CD4-positive, CD25-positive, alpha-beta regulatory T cell (primary cell): ENCODE measurements at regions not wholly inside any gene's neighbourhood (a gene's known extent, or its start where the extent isn't known, plus 50 kb on each side); places are given as distances from the start of the nearest gene placed in this dataset.

ENCODE experiments used
- ATAC-seq, 2 donors: fragments of 150-1000 bp; cut with Tn5 transposase; one replicate each; pipeline ENCODE4 v1.10.0; 2021; ENCODE audit warnings: low read depth in 2 of 2, moderate number of reproducible peaks in 2 of 2, moderate library complexity in 1 of 2
- DNase-seq, 3 donors: peaks; one replicate each; pipeline versions ENCODE4 v3.0.0 to v3.0.0-alpha.2; 2012 to 2022; ENCODE audit warnings: mixed read lengths in 1 of 3
- H3K27ac ChIP-seq: one replicate; pipeline ENCODE4 v1.7.0; 2013; ENCODE audit warnings: mild to moderate bottlenecking, low read length; ENCODE audit not compliant: insufficient read depth, poor library complexity, severe bottlenecking
- H3K27me3 ChIP-seq: one replicate; pipeline ENCODE4 v1.7.0; 2013; ENCODE audit warnings: low read length; ENCODE audit not compliant: control insufficient read depth, insufficient read depth
- H3K36me3 ChIP-seq: one replicate; pipeline ENCODE4 v1.7.0; 2013; ENCODE audit warnings: mild to moderate bottlenecking, low read length, moderate library complexity; ENCODE audit not compliant: control insufficient read depth, insufficient read depth
- H3K4me1 ChIP-seq: 2 replicates; pipeline ENCODE4 v1.7.0; 2013; ENCODE audit warnings: mild to moderate bottlenecking, low read length; ENCODE audit not compliant: insufficient read depth, control insufficient read depth, poor library complexity, severe bottlenecking
- H3K4me3 ChIP-seq: one replicate; pipeline ENCODE4 v1.7.0; 2013; ENCODE audit warnings: low read depth, mild to moderate bottlenecking, low read length, moderate library complexity
- H3K9me3 ChIP-seq, 2 experiments: 1 replicate in 1 of 2; 2 replicates in 1 of 2; pipeline ENCODE4 v1.7.0; 2013; ENCODE audit warnings: low read length in 2 of 2, mild to moderate bottlenecking in 1 of 2, moderate library complexity in 1 of 2; ENCODE audit not compliant: control insufficient read depth in 2 of 2
- H3K27ac Mint-ChIP-seq, 3 donors: one replicate each; pipeline ENCODE4 v1.8.0; 2020 to 2022; ENCODE audit warnings: mild to moderate bottlenecking in 3 of 3, mixed read lengths in 3 of 3, moderate library complexity in 2 of 3
- H3K27me3 Mint-ChIP-seq: one replicate; pipeline ENCODE4 v1.8.0; 2022; ENCODE audit warnings: mild to moderate bottlenecking, mixed read lengths
- H3K36me3 Mint-ChIP-seq: one replicate; pipeline ENCODE4 v1.8.0; 2020; ENCODE audit warnings: mixed read lengths
- H3K4me1 Mint-ChIP-seq, 4 donors: one replicate each; pipeline ENCODE4 v1.8.0; 2020 to 2022; ENCODE audit warnings: mixed read lengths in 4 of 4, mild to moderate bottlenecking in 1 of 4
- H3K4me3 Mint-ChIP-seq, 4 donors: one replicate each; pipeline ENCODE4 v1.8.0; 2020 to 2022; ENCODE audit warnings: mild to moderate bottlenecking in 4 of 4, mixed read lengths in 4 of 4, moderate library complexity in 3 of 4
- H3K9me3 Mint-ChIP-seq, 7 donors: one replicate each; pipeline ENCODE4 v1.8.0; 2020 to 2022; ENCODE audit warnings: mixed read lengths in 7 of 7, mild to moderate bottlenecking in 3 of 7, moderate library complexity in 2 of 7

GRCh38 chrX:9311421-9312160 is 153.3 kb upstream of the TBL1X start:
- no peaks in the 10 kb centered on the region for H3K27me3 Mint-ChIP-seq
- Histone ChIP-seq H3K9me3 (no peaks in the 10 kb centered on the region), H3K36me3 (no peaks in the 10 kb centered on the region), H3K27me3 (no peaks in the 10 kb centered on the region), H3K4me1 (peaks cover 5% of the 10 kb centered on the region), H3K27ac (no peak overlapping the region), H3K4me3 (no peak overlapping the region)
- no peak overlapping the region for H3K4me3 Mint-ChIP-seq
- H3K36me3 Mint-ChIP-seq: no peaks in the 10 kb centered on the region
- H3K4me1 Mint-ChIP-seq: peaks cover 5 to 19% (median 9%) of the 10 kb centered on the region in 4 donors
- no peak overlapping the region for H3K27ac Mint-ChIP-seq
- H3K9me3 Mint-ChIP-seq: peaks cover 0 to 5% (median 0%) of the 10 kb centered on the region in 7 donors
- DNase-seq (no peak), ATAC-seq (no peak)

- Mint-ChIP-seq H3K27me3 (no peaks in the 10 kb centered on the region), H3K4me1 (peaks cover 8 to 33% (median 16%) of the 10 kb centered on the region in 4 donors), H3K9me3 (peaks cover 0 to 3% (median 0%) of the 10 kb centered on the region in 7 donors), H3K4me3 (peak overlapping the region in 2 of 4 donors; percentile 44 to 71), H3K27ac (peak overlapping the region in 1 of 3 donors; percentile 53), H3K36me3 (no peaks in the 10 kb centered on the region)
- DNase-seq (peak; percentile 35 to 76 (median 65)), ATAC-seq (peak; percentile 69 to 71)
- no peak overlapping the region for H3K27ac ChIP-seq
- peak overlapping the region; percentile 19 for H3K4me3 ChIP-seq
- no peaks in the 10 kb centered on the region for H3K9me3 ChIP-seq
- no peaks in the 10 kb centered on the region for H3K27me3 ChIP-seq
- no peaks in the 10 kb centered on the region for H3K36me3 ChIP-seq
- H3K4me1 ChIP-seq: peaks cover 11% of the 10 kb centered on the region
Observed at GRCh38 chrX:9312922-9313867, 151.7 kb upstream of the TBL1X start.

GRCh38 chrX:9315086-9315485 is 149.8 kb upstream of the TBL1X start:
- Histone ChIP-seq H3K4me3 (no peak overlapping the region), H3K27me3 (no peaks in the 10 kb centered on the region), H3K9me3 (no peaks in the 10 kb centered on the region), H3K4me1 (peaks cover 19% of the 10 kb centered on the region), H3K36me3 (no peaks in the 10 kb centered on the region), H3K27ac (no peak overlapping the region)
- H3K4me1 Mint-ChIP-seq: peaks cover 11 to 46% (median 22%) of the 10 kb centered on the region in 4 donors
- DNase-seq: no peak
- H3K27ac Mint-ChIP-seq: no peak overlapping the region
- no peaks in the 10 kb centered on the region for H3K36me3 Mint-ChIP-seq
- ATAC-seq: no peak
- no peak overlapping the region for H3K4me3 Mint-ChIP-seq
- H3K27me3 Mint-ChIP-seq: no peaks in the 10 kb centered on the region
- H3K9me3 Mint-ChIP-seq: no peaks in the 10 kb centered on the region

GRCh38 chrX:9316096-9316495 is 148.8 kb upstream of the TBL1X start:
- Histone ChIP-seq H3K36me3 (no peaks in the 10 kb centered on the region), H3K4me1 (peaks cover 19% of the 10 kb centered on the region), H3K27ac (no peak overlapping the region), H3K9me3 (no peaks in the 10 kb centered on the region), H3K4me3 (no peak overlapping the region), H3K27me3 (no peaks in the 10 kb centered on the region)
- H3K27ac Mint-ChIP-seq: no peak overlapping the region
- no peak for ATAC-seq
- H3K4me3 Mint-ChIP-seq: no peak overlapping the region
- no peak for DNase-seq
- peaks cover 11 to 46% (median 22%) of the 10 kb centered on the region in 4 donors for H3K4me1 Mint-ChIP-seq
- no peaks in the 10 kb centered on the region for H3K27me3 Mint-ChIP-seq
- no peaks in the 10 kb centered on the region for H3K9me3 Mint-ChIP-seq
- H3K36me3 Mint-ChIP-seq: no peaks in the 10 kb centered on the region

GRCh38 chrX:9317176-9317575 is 147.7 kb upstream of the TBL1X start:
- H3K27ac ChIP-seq: no peak overlapping the region
- no peaks in the 10 kb centered on the region for H3K36me3 Mint-ChIP-seq
- no peak overlapping the region for H3K4me3 ChIP-seq
- no peaks in the 10 kb centered on the region for H3K27me3 ChIP-seq
- ATAC-seq: no peak
- no peaks in the 10 kb centered on the region for H3K9me3 ChIP-seq
- H3K4me1 Mint-ChIP-seq: peaks cover 11 to 45% (median 22%) of the 10 kb centered on the region in 4 donors
- no peaks in the 10 kb centered on the region for H3K9me3 Mint-ChIP-seq
- H3K27me3 Mint-ChIP-seq: no peaks in the 10 kb centered on the region
- no peak overlapping the region for H3K27ac Mint-ChIP-seq
- H3K36me3 ChIP-seq: no peaks in the 10 kb centered on the region
- DNase-seq: no peak
- peaks cover 19% of the 10 kb centered on the region for H3K4me1 ChIP-seq
- no peak overlapping the region for H3K4me3 Mint-ChIP-seq

- DNase-seq (peak in 2 of 3 donors; percentile 46 to 69), ATAC-seq (peak; percentile 56 to 60)
- H3K27ac ChIP-seq: no peak overlapping the region
- H3K27me3 ChIP-seq: no peaks in the 10 kb centered on the region
- no peaks in the 10 kb centered on the region for H3K36me3 Mint-ChIP-seq
- peak overlapping the region; percentile 47 for H3K4me3 ChIP-seq
- no peaks in the 10 kb centered on the region for H3K9me3 ChIP-seq
- peak overlapping the region in 3 of 4 donors; percentile 5 to 22 (median 5) for H3K4me3 Mint-ChIP-seq
- no peaks in the 10 kb centered on the region for H3K36me3 ChIP-seq
- no peaks in the 10 kb centered on the region for H3K27me3 Mint-ChIP-seq
- no peak overlapping the region for H3K27ac Mint-ChIP-seq
- H3K4me1 Mint-ChIP-seq: peaks cover 10 to 38% (median 21%) of the 10 kb centered on the region in 4 donors
- H3K9me3 Mint-ChIP-seq: no peaks in the 10 kb centered on the region
- peaks cover 19% of the 10 kb centered on the region for H3K4me1 ChIP-seq
Observed at GRCh38 chrX:9318213-9318612, 146.6 kb upstream of the TBL1X start.

GRCh38 chrX:9318766-9319165 is 146.1 kb upstream of the TBL1X start:
- Histone ChIP-seq H3K27ac (no peak overlapping the region), H3K4me3 (no peak overlapping the region), H3K9me3 (no peaks in the 10 kb centered on the region), H3K4me1 (peaks cover 14% of the 10 kb centered on the region), H3K36me3 (no peaks in the 10 kb centered on the region), H3K27me3 (no peaks in the 10 kb centered on the region)
- DNase-seq (no peak), ATAC-seq (no peak)
- Mint-ChIP-seq H3K4me1 (peaks cover 6 to 33% (median 18%) of the 10 kb centered on the region in 4 donors), H3K27ac (no peak overlapping the region), H3K9me3 (no peaks in the 10 kb centered on the region), H3K27me3 (no peaks in the 10 kb centered on the region), H3K4me3 (no peak overlapping the region), H3K36me3 (no peaks in the 10 kb centered on the region)
